Tongue (tissue), 1 donor: ENCODE measurements at regions not wholly inside any gene's neighbourhood (a gene's known extent, or its start where the extent isn't known, plus 50 kb on each side); places are given as distances from the start of the nearest gene placed in this dataset.
"Not testable (repeated sequence)": the region's sequence is repeated elsewhere in the genome, so short reads cannot be mapped to it uniquely, and the experiment has no call there.

ENCODE experiments used
- DNase-seq: peaks from one replicate; pipeline ENCODE4 v3.0.0-alpha.2; 2015

DNA sequence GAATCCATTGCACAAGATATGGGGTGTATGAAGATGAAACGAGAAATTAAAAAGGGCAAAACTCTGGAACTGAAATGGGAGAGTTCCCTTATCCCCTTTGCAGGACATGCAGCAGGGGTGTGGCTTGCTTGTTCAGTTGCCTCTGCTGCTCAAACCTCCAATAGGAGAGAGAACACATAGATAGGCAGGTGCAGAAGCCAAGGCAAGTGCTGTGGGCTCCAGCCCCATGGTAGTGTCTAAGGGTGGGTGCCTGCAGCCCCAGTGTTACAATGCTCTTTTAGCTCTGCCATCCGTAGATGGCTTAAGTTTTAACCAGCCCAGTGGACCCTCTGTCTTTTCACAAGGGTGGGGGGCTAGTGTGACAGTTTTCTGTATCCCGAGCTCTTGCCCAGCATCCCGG, 69.7 kb downstream of the CMAS start:
- DNase-seq, result no peak

DNA sequence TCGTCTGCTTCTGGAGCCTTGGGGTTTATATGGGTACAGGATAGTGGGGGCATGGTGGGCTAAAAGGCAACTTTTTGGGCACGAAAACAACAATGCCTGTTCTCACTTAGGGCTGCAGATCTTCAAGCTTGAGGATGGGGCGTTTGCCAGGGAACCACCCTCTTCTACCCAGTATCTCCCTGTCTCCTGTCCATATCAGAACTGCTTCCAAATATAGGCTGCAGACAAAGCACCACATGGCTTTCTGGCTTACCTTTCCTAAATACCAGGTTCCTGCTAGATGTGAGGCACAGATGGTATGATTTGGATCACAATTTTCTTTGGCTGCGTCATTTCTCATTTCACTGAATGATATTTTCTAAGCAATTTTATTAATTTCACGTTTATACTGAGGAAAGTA, 70.4 kb downstream of the CMAS start:
- no peak for DNase-seq

DNA sequence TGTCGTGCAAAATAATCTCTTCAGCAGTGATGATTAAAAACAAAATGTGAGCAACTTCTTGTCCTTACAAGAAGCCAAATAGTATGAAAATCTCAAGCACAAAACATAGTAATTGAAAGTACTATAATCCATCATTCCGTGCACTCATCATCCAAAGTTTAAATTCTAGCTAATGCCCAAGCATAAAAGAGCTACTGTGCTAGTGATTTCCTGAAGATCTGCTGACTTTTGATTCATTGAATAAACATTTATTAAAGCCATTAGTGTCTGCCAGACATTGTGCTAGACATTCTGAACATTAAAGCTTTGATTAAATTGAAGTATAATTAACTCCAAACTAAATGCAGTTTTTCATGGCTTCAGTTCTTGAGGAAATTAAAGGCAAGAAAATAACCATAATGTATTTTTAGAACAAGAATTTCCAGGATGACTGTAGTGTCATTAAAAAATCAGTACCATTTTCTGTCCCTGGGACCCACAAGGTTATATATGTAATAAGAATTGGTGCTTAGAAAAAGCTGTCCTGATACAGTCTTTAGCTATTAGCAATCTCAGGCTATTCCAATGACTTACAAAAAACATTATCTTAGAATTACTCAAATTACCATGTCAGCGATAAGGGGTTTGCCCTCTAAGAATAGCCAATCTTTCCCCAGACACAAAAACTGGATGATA, 71.7 kb downstream of the CMAS start:
- no peak for DNase-seq

DNA sequence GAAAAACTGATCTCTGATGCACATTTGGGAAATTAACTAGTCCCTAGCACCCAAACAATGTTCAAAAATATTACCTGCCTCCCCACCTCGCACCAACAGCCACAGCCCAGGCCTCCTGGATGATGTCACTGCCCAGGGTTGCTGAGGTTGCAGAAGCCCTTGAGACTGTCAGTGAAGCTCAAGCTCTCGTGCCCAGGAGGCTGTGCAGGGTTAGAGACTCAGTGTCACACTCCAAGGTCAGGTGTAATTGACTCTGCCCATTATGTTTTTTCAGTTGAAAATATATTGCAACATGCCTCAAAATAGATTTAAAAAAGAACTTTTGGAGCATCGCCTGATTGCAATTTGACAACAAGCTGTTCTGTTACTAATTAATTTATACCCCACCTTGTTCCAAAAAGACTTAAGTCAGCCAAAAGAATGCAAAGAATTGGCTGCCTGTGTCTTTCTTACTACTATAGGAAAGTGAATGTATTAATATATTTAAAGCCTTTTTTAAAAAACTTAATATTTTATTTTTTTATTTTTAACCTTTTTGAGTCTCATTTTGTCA, 72.3 kb downstream of the CMAS start:
- DNase-seq, result peak; percentile 14

DNA sequence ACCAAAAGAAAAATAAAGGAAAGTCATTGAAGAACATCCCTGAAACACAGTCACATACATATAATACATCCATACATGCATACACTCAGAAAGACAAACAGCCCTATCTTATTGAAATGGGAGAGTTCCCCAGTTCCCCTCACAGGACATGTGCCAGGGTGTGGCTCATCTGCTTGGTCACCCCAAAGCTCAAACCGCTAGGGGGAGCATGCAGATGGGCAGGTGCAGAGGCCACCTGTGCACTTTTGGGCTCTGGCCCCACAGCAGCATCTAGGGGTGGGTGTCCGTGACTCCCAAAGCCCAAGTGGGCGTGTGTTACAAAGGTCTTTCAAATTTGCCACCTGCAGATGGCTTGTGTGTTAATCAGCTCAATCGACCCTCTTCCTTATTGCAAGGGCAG, 75.2 kb downstream of the CMAS start:
- no peak for DNase-seq

DNA sequence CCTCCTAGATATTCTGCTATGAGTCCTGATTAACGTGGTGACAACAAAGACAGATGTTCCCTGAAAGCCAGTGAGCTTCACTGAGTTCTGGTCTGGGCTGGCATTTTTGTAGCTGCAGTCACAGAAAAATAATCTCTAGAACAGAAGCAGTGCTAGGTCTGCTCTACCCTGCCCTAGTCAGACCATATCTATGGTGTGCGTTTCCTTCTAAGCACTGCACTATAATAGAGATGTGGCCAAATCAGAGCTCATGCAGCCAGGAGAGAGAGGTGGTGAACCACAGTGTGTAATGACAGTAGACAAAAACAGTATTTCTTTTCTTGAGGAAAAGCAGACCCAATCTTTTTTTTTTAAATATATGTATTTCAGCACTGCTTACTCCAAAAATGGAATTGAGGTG, 76.3 kb downstream of the CMAS start:
- DNase-seq, result peak; percentile 15

DNA sequence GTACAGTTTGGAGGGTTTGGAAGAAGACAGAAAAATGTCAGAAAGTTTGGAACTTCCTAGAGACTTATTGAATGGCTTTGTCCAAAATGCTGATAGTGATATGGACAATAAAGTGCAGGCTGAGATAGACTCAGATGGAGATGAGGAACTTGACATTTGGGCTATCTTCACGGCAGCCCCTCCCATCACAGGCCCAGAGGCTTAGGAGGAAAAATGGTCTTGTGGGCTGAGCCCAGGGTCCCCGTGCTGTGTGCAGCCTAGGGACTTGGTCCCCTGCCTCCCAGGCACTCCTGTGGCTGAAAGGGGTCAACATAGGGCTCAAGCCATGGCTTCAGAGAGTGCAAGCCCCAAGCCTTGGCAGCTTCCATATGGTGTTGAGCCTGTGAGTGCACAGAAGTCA, 79.0 kb downstream of the CMAS start:
- DNase-seq, result no peak

DNA sequence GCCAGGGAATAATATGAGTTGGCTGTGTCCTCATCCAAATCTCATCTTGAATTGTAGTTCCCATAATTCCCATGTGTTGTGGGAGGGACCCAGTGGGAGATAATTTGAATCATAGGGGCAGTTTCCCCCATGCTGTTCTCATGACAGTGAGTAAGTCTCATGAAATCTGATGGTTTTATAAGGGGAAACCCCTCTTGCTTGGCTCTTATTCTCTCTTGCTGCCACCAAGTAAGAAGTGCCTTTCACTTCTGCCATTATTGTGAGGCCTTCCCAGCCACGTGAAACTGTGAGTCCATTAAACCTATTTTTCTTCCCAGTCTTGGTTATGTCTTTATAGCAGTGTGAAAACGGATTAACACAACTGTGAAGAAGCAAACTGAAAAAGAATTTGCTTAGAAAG, 80.1 kb downstream of the CMAS start:
- not testable (repeated sequence) for DNase-seq

DNA sequence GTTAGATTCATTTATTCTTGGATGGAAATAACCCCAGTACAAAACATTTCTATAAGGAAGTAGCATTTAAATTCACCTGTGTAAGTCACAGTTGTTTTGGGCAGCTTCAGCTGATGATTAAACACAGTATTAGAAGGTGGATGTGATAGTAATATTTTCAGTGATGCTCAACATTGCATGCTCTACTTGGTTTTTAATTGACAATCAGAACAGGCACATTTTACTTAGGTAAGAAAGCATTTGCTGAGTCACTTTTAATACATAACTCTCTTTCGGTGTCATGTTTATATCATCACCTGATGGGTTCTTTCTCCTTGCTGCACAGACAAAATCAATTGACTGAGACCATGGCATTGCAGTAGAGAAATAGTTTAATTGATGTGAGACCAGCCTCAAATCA, 80.7 kb downstream of the CMAS start:
- DNase-seq, result no peak

DNA sequence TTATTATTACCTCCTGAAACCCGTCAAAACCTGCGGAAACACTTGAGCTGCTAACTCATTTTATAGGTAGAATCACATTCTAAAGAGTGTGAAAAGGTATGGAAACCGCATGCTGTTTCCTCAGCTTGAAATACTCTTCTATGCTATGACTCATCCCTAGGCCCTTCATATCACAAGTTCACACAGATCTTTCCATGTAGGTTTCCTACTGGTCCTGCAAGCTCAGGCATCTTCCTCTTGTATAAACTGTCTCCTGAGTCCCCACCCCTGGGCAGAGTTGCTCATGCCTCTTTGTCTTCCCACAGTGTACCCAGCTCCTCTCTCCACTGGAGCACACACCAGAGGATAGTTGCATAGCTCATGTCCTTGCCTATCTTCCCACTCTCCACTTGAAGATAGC, 84.7 kb downstream of the CMAS start:
- DNase-seq, result no peak

DNA sequence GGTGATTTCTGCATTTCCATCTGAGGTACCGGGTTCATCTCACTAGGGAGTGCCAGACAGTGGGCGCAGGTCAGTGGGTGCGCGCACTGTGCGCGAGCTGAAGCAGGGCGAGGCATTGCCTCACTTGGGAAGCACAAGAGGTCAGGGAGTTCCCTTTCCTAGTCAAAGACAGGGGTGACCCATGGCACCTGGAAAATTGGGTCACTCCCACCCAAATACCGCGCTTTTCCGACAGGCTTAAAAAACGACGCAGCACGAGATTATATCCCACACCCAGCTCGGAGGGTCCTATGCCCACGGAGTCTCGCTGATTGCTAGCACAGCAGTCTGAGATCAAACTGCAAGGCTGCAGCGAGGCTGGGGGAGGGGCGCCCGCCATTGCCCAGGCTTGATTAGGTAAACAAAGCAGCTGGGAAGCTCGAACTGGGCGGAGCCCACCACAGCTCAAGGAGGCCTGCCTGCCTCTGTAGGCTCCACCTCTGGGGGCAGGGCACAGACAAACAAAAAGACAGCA, 90.6 kb downstream of the CMAS start:
- not testable (repeated sequence) for DNase-seq
